ENCODE measurements at regions not wholly inside any gene's neighbourhood (a gene's known extent, or its start where the extent isn't known, plus 50 kb on each side); places are given as distances from the start of the nearest gene placed in this dataset.

GRCh38 chr14:39948235-39948634 is 516.0 kb upstream of the FBXO33 start:
- DNase-seq (ENCODE audit: low read depth in 4 of 4, low spot score in 2 of 4) = no peak

DNA sequence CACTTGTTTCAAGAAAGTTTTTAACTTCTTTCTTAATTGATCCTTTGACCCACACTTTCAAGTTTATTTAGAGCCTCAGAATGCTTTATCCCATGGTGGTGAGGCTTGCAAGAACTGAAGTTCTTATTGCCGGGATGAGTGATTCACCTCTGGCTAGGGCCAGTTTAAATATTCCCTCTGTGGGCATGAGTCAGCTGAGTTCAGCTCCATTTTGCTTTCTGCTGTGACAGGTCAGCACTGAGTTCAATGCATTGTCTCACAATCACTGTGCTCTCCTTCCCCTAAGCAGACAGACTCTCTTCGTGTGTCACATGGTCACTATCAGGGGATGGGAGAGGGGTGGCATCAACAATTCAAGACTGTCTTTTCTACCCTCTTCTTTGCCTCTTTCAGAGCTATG is 514.6 kb upstream of the FBXO33 start:
- DNase-seq (ENCODE audit: low read depth in 4 of 4, low spot score in 2 of 4) = no peak

- DNase-seq (ENCODE audit: low read depth in 4 of 4, low spot score in 2 of 4) = no peak
Measured at GRCh38 chr14:39939023-39939422, 506.8 kb upstream of the FBXO33 start.

DNA sequence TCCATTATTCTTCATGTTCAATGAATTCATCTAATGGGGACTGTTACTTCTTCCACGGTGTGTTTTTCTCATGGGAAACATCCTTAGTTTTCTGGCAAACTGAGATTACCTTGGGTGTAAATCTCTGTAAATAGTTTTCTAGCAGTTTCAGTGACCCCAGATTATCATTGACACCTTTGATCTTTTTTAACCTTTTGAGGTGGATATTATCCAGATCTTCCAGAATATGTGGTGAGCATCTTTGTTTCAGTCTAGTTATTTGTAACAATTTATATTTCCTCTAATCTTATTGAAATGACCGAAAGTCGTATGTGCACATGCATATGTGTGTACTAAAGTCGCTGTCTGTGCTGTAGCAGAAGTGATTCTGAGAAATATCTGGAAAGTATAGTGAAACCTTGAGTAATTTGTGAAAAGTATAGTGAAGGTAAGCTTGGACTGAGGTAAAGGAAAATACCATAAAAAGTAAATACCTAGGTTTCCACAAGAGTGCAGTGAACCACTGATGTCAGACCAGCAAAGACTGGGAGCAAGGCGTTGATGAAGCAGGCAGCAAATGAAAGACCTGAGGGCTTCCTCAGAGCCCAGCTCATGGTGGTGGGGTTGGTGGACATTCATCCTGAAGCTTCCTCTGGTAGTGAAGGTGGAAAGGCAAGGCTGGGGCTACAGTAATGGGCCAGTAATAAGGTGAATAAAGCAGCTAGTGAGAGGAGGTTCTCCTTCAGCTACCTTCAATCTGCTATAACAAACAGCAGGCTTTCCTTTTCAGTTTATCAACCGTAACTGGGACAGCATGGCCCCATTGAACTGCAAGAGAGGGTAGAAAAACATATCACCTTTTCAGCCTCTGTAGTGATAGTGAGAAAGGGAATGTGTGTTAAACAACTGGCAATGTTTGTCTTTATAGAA is 480.2 kb upstream of the FBXO33 start:
- DNase-seq (ENCODE audit: low read depth in 4 of 4, low spot score in 2 of 4) = no peak

GRCh38 chr14:39897657-39898056 is 465.4 kb upstream of the FBXO33 start:
- no peak for DNase-seq (ENCODE audit: low read depth in 4 of 4, low spot score in 2 of 4)

DNA sequence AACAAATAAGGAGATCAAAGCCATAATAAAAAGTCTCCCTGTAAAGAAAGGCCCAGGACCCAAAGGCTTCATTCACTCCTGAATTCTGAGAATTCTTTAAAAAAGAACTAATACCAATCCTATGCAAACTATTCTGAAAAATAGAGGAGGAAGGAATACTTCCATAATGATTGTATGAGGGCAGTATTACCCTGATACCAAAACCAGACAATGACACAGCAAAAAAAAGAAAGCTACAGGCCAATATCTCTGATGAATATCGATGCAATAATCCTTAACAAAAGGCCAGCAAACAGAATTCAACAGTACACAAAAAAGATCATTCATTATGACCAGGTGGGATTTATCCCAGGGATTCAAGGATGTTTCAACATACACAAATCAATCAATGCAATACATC is 457.8 kb upstream of the FBXO33 start:
- DNase-seq (ENCODE audit: low read depth in 4 of 4, low spot score in 2 of 4) = no peak

DNA sequence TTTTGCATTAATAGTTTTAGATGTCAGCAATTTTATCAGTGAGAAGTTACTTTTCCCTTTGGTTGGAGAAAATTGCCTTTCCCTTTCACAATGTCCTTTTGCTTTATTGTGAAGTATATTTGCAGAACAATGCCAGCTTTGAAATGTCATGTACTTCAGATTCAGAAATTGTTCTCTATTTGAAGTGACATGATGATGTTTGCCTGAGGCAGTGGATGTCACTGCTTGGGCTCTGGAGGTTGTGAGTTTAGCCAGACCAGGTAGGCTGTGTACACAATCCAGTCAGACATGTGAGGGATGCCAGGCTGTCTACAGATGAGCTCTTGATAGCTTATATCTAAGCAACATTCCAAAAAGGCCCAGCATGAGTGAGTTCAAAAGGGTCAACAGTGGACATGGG is 451.9 kb upstream of the FBXO33 start:
- no peak for DNase-seq (ENCODE audit: low read depth in 4 of 4, low spot score in 2 of 4)

DNA sequence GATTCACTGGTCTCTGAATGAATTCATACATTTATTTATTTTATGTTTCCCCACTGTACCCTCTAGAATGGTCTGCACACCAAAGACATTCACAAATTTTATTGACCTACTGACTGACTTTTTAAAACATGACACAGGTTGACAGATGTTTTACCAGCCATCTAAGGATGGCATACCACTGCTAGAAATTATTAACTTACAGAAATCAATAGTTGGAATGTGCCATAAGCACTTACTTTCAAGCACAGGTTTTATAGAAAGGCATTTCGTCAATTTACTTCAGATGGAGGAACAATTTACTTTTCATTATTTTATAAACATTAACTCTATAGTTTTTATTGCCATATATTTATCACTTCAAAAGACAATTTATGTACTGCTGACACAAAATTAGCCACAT is 448.7 kb upstream of the FBXO33 start:
- DNase-seq (ENCODE audit: low read depth in 4 of 4, low spot score in 2 of 4) = no peak

GRCh38 chr14:39880106-39880695 is 448.0 kb upstream of the FBXO33 start:
- DNase-seq (ENCODE audit: low read depth in 4 of 4, low spot score in 2 of 4) = no peak

DNA sequence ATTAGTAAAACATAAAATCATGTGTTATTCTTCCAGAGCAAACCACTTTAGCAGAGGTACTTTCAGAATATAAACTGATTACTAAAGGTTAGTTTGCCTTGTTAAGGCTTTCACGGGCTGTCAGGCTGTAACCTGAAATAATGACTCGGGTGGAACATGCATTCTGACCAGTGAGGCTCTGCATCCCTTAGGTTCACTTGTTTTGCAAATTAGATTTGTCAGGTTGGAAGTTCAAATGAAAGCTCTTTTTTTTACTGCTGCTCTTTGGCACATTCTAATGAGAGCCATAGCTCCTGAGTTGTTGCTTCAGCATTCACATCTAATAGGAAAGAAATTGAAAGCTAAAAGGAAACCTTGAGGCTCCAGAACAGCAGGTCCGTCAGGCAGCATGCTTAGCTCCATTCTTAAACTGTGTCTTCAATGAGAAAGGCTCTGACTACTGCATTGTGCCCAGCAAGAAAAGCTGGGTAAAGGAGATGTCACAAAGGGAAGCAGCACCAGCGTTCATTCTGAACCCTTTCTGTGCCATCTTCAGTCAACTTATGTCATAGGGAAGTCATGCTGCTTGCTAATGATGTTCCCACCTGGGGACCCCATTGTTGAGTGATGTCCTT is 445.5 kb upstream of the FBXO33 start:
- DNase-seq (ENCODE audit: low read depth in 4 of 4, low spot score in 2 of 4) = no peak

GRCh38 chr14:39876916-39877315 is 444.7 kb upstream of the FBXO33 start:
- DNase-seq (ENCODE audit: low read depth in 4 of 4, low spot score in 2 of 4) = no peak

DNA sequence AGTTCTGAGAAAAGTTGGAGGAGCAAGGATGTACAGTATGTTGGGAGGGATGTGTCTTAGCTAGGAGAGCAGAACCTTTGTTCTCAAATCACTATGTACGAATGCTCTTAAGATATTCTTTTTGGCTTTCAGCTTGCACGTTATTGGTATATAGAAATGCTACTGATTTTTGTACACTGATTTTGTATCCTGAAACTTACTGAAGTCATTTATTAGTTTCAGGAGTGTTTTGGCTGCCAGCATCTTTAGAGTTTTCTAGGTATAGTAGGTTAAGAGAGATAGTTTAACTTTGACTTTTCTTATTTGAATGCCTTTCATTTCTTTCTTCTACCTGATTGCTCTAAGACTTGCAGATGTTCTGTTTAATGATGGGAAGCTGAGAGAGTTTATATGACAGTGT is 442.8 kb upstream of the FBXO33 start:
- no peak for DNase-seq (ENCODE audit: low read depth in 4 of 4, low spot score in 2 of 4)

GRCh38 chr14:39873791-39874190 is 441.6 kb upstream of the FBXO33 start:
- DNase-seq (ENCODE audit: low read depth in 4 of 4, low spot score in 2 of 4) = peak in 1 of 4 donors; percentile 7

DNA sequence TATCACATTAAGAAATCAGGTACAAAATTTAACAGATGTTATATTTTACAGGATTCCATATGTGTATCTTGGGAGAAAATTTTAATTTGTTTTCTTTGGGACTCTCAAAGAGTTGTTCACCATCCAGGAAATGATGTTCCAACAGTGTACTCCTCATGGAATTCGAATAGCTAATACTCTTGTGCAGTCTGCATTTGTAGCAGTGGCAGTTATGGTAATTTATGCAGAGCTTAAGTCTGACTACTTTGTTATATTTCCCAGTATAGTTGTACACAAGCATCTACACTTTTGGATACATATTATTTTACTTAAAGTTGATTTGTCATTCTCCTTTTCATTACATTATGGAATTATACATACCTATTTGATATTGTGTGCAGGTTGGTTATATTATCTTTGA is 436.7 kb upstream of the FBXO33 start:
- no peak for DNase-seq (ENCODE audit: low read depth in 4 of 4, low spot score in 2 of 4)

GRCh38 chr14:39868251-39868650 is 436.0 kb upstream of the FBXO33 start:
- DNase-seq (ENCODE audit: low read depth in 4 of 4, low spot score in 2 of 4) = no peak

GRCh38 chr14:39863441-39863840 is 431.2 kb upstream of the FBXO33 start:
- no peak for DNase-seq (ENCODE audit: low read depth in 4 of 4, low spot score in 2 of 4)

GRCh38 chr14:39861696-39862095 is 429.5 kb upstream of the FBXO33 start:
- DNase-seq (ENCODE audit: low read depth in 4 of 4, low spot score in 2 of 4) = no peak

- DNase-seq (ENCODE audit: low read depth in 4 of 4, low spot score in 2 of 4) = no peak
Measured at GRCh38 chr14:39861229-39861600, 429.0 kb upstream of the FBXO33 start.

- DNase-seq (ENCODE audit: low read depth in 4 of 4, low spot score in 2 of 4) = no peak
Measured at GRCh38 chr14:39860596-39861228, 428.5 kb upstream of the FBXO33 start.

- no peak for DNase-seq (ENCODE audit: low read depth in 4 of 4, low spot score in 2 of 4)
Measured at GRCh38 chr14:39859314-39859713, 427.1 kb upstream of the FBXO33 start.

- no peak for DNase-seq (ENCODE audit: low read depth in 4 of 4, low spot score in 2 of 4)
Measured at GRCh38 chr14:39857376-39858055, 425.3 kb upstream of the FBXO33 start.

All from left renal cortex interstitium (tissue), 4 donors.